OCI-LY7 (cell line): ENCODE measurements at regions not wholly inside any gene's neighbourhood (a gene's known extent, or its start where the extent isn't known, plus 50 kb on each side); places are given as distances from the start of the nearest gene placed in this dataset.

Experiments used
- EZH2phosphoT487 ChIP-seq: fragments of 200-600 bp; sonication (generic); IDR thresholded peaks from 2 replicates; pipeline ENCODE4 v1.6.1; 2018; ENCODE audit warnings: low read depth, borderline replicate concordance, mild to moderate bottlenecking, mixed run types, antibody characterized with exemption, low read length, moderate library complexity, mixed read lengths
- TF ChIP-seq, protein P1 (sequence below): fragments of 200-600 bp; sonication (generic); conservative IDR thresholded peaks from 2 replicates; pipeline ENCODE4 v1.5.1; 2014; ENCODE audit warnings: mild to moderate bottlenecking, antibody characterized with exemption, low read length, moderate library complexity, mixed read lengths

DNA sequence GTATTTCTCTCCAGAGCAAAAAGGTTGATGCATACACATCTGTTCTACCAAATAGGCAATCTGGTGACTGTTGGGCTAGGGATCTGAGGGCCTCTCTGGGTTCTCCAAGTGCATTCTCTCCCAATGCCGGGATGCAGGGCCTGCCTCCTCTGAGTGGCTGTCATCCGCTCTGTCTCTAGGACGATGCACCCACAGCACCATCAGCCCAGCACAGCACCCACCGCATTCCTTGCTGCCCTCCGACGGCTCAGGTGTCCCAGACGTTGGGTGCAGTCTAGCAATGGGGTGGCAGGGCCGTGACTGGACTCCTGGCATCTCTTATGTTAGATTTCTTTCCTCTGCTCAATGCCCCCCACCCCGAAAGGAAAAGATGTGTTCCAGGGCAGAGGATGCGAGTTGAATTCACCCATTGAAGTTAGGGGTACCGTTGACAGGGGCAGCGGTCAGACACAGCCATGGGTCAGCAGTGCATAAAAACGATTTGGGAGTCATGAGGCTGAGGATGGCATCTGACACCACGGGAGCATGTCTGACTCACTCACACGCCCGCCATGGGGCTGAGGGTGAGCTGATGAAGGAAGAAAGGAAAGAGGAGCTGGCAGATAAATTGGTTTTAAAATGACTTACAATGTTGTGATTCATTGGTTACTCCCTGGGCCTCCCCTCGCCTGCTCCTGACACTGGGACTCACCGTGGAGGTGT lies 93.2 kb upstream of the C14orf180 start:
- TF ChIP-seq, protein P1, sequence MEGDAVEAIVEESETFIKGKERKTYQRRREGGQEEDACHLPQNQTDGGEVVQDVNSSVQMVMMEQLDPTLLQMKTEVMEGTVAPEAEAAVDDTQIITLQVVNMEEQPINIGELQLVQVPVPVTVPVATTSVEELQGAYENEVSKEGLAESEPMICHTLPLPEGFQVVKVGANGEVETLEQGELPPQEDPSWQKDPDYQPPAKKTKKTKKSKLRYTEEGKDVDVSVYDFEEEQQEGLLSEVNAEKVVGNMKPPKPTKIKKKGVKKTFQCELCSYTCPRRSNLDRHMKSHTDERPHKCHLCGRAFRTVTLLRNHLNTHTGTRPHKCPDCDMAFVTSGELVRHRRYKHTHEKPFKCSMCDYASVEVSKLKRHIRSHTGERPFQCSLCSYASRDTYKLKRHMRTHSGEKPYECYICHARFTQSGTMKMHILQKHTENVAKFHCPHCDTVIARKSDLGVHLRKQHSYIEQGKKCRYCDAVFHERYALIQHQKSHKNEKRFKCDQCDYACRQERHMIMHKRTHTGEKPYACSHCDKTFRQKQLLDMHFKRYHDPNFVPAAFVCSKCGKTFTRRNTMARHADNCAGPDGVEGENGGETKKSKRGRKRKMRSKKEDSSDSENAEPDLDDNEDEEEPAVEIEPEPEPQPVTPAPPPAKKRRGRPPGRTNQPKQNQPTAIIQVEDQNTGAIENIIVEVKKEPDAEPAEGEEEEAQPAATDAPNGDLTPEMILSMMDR = no peak
- no peak for TF ChIP-seq EZH2phosphoT487
